ENCODE measurements at regions not wholly inside any gene's neighbourhood (a gene's known extent, or its start where the extent isn't known, plus 50 kb on each side); places are given as distances from the start of the nearest gene placed in this dataset.

DNA sequence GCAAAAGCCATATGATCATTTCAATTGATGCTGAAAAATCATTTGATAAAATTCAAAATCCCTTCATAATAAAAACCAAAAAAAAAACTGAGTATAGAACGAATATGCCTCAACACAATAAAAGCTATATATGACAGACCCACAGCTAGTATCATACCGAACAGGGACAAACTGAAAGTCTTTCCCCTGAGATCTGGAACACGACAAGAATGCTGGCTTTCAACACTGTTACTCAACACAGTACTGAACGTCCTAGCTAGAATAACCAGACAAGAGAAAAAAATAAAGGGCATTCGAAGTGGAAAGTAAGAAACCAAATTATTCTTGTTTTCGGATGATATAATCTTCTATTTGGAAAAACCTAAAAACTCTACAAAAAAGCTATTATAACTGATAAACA lies 559.9 kb downstream of the EPM2A start:
- Histone ChIP-seq H3K9me3 (ENCODE audit: control insufficient read depth in 4 of 4, low read length in 3 of 4) (no peaks in the 10 kb centered on the region), H3K9ac (ENCODE audit: low read depth in 1 of 2, low read length in 2 of 2) (no peak overlapping the region), H3K4me1 (ENCODE audit: control insufficient read depth in 4 of 4, insufficient read depth in 4 of 4, low read length in 3 of 4) (no peaks in the 10 kb centered on the region), H3K36me3 (ENCODE audit: control insufficient read depth in 4 of 4, insufficient read depth in 3 of 4, low read depth in 1 of 4, low read length in 3 of 4) (no peaks in the 10 kb centered on the region), H3K27me3 (ENCODE audit: control insufficient read depth in 4 of 4, insufficient read depth in 4 of 4, low read length in 3 of 4) (no peaks in the 10 kb centered on the region), H3K27ac (ENCODE audit: low read depth in 1 of 2, low read length in 2 of 2) (no peak overlapping the region), H3K4me3 (ENCODE audit: low read depth in 1 of 3, low read length in 3 of 3) (no peak overlapping the region)
- 77% methylated on average over 6 of the region's 6 CpGs for WGBS
- no peak for DNase-seq (ENCODE audit: low spot score)
- TF ChIP-seq SP1 (IDR thresholded peaks at IDR 0.05) (no peak), RAD21 (IDR thresholded peaks at IDR 0.05) (no peak)
- TF ChIP-seq, protein P1, sequence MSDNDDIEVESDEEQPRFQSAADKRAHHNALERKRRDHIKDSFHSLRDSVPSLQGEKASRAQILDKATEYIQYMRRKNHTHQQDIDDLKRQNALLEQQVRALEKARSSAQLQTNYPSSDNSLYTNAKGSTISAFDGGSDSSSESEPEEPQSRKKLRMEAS (IDR thresholded peaks at IDR 0.05), result no peak

DNA sequence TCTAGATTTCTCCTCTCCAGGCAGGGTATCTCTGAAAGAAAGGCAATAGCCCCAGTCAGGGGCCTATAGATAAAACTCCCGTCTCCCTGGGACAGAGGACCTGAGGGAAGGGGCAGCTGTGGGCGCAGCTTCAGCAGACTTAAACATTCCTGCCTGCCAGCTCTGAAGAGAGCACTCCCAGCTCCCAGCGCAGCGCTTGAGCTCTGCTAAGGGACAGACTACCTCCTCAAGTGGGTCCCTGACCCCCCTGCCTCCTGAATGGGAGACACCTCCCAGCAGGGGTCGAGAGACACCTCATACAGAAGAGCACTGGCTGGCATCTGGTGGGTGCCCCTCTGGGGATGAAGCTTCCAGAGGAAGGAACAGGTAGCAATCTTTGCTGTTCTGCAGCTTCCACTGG lies 556.9 kb downstream of the EPM2A start:
- H3K9me3 ChIP-seq (ENCODE audit: control insufficient read depth in 4 of 4, low read length in 3 of 4), result no peaks in the 10 kb centered on the region
- no peaks in the 10 kb centered on the region for H3K36me3 ChIP-seq (ENCODE audit: control insufficient read depth in 4 of 4, insufficient read depth in 3 of 4, low read depth in 1 of 4, low read length in 3 of 4)
- H3K27ac ChIP-seq (ENCODE audit: low read depth in 1 of 2, low read length in 2 of 2), result no peak overlapping the region
- no peaks in the 10 kb centered on the region for H3K27me3 ChIP-seq (ENCODE audit: control insufficient read depth in 4 of 4, insufficient read depth in 4 of 4, low read length in 3 of 4)
- DNase-seq (ENCODE audit: low spot score), result no peak
- no peak overlapping the region for H3K9ac ChIP-seq (ENCODE audit: low read depth in 1 of 2, low read length in 2 of 2)
- WGBS, result 87% methylated on average over 5 of the region's 5 CpGs
- H3K4me3 ChIP-seq (ENCODE audit: low read depth in 1 of 3, low read length in 3 of 3), result no peak overlapping the region
- H3K4me1 ChIP-seq (ENCODE audit: control insufficient read depth in 4 of 4, insufficient read depth in 4 of 4, low read length in 3 of 4), result no peaks in the 10 kb centered on the region
- TF ChIP-seq, protein P2, sequence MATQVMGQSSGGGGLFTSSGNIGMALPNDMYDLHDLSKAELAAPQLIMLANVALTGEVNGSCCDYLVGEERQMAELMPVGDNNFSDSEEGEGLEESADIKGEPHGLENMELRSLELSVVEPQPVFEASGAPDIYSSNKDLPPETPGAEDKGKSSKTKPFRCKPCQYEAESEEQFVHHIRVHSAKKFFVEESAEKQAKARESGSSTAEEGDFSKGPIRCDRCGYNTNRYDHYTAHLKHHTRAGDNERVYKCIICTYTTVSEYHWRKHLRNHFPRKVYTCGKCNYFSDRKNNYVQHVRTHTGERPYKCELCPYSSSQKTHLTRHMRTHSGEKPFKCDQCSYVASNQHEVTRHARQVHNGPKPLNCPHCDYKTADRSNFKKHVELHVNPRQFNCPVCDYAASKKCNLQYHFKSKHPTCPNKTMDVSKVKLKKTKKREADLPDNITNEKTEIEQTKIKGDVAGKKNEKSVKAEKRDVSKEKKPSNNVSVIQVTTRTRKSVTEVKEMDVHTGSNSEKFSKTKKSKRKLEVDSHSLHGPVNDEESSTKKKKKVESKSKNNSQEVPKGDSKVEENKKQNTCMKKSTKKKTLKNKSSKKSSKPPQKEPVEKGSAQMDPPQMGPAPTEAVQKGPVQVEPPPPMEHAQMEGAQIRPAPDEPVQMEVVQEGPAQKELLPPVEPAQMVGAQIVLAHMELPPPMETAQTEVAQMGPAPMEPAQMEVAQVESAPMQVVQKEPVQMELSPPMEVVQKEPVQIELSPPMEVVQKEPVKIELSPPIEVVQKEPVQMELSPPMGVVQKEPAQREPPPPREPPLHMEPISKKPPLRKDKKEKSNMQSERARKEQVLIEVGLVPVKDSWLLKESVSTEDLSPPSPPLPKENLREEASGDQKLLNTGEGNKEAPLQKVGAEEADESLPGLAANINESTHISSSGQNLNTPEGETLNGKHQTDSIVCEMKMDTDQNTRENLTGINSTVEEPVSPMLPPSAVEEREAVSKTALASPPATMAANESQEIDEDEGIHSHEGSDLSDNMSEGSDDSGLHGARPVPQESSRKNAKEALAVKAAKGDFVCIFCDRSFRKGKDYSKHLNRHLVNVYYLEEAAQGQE (IDR thresholded peaks at IDR 0.05), result no peak
- TF ChIP-seq FOXA1 (IDR thresholded peaks at IDR 0.05) (no peak), EGR1 (IDR thresholded peaks at IDR 0.05; ENCODE audit: low read depth in 2 of 2) (no peak), JUND (IDR thresholded peaks at IDR 0.05) (no peak), FOXA2 (IDR thresholded peaks at IDR 0.05) (no peak), YY1 (IDR thresholded peaks at IDR 0.05) (no peak), GABPA (IDR thresholded peaks at IDR 0.05 in 1 of 2, conservative IDR thresholded peaks at IDR 0.05 in 1 of 2) (no peak), HNF4A (conservative IDR thresholded peaks at IDR 0.05) (no peak), RAD21 (IDR thresholded peaks at IDR 0.05) (no peak), SP1 (IDR thresholded peaks at IDR 0.05) (no peak), NR2F2 (IDR thresholded peaks at IDR 0.05) (no peak), HNF4G (IDR thresholded peaks at IDR 0.05) (no peak)
- TF ChIP-seq, protein P3, sequence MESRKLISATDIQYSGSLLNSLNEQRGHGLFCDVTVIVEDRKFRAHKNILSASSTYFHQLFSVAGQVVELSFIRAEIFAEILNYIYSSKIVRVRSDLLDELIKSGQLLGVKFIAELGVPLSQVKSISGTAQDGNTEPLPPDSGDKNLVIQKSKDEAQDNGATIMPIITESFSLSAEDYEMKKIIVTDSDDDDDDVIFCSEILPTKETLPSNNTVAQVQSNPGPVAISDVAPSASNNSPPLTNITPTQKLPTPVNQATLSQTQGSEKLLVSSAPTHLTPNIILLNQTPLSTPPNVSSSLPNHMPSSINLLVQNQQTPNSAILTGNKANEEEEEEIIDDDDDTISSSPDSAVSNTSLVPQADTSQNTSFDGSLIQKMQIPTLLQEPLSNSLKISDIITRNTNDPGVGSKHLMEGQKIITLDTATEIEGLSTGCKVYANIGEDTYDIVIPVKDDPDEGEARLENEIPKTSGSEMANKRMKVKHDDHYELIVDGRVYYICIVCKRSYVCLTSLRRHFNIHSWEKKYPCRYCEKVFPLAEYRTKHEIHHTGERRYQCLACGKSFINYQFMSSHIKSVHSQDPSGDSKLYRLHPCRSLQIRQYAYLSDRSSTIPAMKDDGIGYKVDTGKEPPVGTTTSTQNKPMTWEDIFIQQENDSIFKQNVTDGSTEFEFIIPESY (IDR thresholded peaks at IDR 0.05), result no peak
- TF ChIP-seq, protein P1 (IDR thresholded peaks at IDR 0.05), result no peak
- TF ChIP-seq, protein P4, sequence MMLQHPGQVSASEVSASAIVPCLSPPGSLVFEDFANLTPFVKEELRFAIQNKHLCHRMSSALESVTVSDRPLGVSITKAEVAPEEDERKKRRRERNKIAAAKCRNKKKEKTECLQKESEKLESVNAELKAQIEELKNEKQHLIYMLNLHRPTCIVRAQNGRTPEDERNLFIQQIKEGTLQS (IDR thresholded peaks at IDR 0.05), result no peak
- TF ChIP-seq, protein P5, sequence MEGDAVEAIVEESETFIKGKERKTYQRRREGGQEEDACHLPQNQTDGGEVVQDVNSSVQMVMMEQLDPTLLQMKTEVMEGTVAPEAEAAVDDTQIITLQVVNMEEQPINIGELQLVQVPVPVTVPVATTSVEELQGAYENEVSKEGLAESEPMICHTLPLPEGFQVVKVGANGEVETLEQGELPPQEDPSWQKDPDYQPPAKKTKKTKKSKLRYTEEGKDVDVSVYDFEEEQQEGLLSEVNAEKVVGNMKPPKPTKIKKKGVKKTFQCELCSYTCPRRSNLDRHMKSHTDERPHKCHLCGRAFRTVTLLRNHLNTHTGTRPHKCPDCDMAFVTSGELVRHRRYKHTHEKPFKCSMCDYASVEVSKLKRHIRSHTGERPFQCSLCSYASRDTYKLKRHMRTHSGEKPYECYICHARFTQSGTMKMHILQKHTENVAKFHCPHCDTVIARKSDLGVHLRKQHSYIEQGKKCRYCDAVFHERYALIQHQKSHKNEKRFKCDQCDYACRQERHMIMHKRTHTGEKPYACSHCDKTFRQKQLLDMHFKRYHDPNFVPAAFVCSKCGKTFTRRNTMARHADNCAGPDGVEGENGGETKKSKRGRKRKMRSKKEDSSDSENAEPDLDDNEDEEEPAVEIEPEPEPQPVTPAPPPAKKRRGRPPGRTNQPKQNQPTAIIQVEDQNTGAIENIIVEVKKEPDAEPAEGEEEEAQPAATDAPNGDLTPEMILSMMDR (IDR thresholded peaks at IDR 0.05; ENCODE audit: low read depth, low read length, missing input control), result no peak

All from liver (tissue), 8 donors.